PC-9 (cell line): ENCODE measurements at regions not wholly inside any gene's neighbourhood (a gene's known extent, or its start where the extent isn't known, plus 50 kb on each side); places are given as distances from the start of the nearest gene placed in this dataset.

Experiments used
- EZH2 ChIP-seq: fragments of 200-600 bp; sonication (generic); IDR thresholded peaks from 2 replicates; pipeline ENCODE4 v1.8.0; 2017; ENCODE audit warnings: antibody characterized with exemption, low read depth
- TF ChIP-seq, protein P1 (sequence below): fragments of 200-600 bp; sonication (generic); conservative IDR thresholded peaks from 2 replicates; pipeline ENCODE4 v1.6.1; 2017; ENCODE audit warnings: mixed run types, antibody characterized with exemption, mild to moderate bottlenecking, moderate library complexity

- TF ChIP-seq, protein P1, sequence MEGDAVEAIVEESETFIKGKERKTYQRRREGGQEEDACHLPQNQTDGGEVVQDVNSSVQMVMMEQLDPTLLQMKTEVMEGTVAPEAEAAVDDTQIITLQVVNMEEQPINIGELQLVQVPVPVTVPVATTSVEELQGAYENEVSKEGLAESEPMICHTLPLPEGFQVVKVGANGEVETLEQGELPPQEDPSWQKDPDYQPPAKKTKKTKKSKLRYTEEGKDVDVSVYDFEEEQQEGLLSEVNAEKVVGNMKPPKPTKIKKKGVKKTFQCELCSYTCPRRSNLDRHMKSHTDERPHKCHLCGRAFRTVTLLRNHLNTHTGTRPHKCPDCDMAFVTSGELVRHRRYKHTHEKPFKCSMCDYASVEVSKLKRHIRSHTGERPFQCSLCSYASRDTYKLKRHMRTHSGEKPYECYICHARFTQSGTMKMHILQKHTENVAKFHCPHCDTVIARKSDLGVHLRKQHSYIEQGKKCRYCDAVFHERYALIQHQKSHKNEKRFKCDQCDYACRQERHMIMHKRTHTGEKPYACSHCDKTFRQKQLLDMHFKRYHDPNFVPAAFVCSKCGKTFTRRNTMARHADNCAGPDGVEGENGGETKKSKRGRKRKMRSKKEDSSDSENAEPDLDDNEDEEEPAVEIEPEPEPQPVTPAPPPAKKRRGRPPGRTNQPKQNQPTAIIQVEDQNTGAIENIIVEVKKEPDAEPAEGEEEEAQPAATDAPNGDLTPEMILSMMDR = no peak
- no peak for TF ChIP-seq EZH2
Observed at GRCh38 chr3:186467969-186468368, 76.2 kb downstream of the CRYGS start.
